CD4-positive, alpha-beta T cell treated with Interleukin-17A for 1 hour (primary cell): ENCODE measurements at regions not wholly inside any gene's neighbourhood (a gene's known extent, or its start where the extent isn't known, plus 50 kb on each side); places are given as distances from the start of the nearest gene placed in this dataset.

ENCODE experiments used
- DNase-seq: peaks from one replicate; pipeline ENCODE4 v3.0.0-alpha.2; 2020

GRCh38 chr10:113259576-113260226 lies 293.2 kb upstream of the HABP2 start:
- no peak for DNase-seq

GRCh38 chr10:113261161-113261560 lies 291.7 kb upstream of the HABP2 start:
- no peak for DNase-seq

GRCh38 chr10:113261611-113262091 lies 291.2 kb upstream of the HABP2 start:
- DNase-seq, result no peak

- DNase-seq, result no peak
Observed at GRCh38 chr10:113263056-113263455, 289.8 kb upstream of the HABP2 start.

GRCh38 chr10:113264333-113265131 lies 288.3 kb upstream of the HABP2 start:
- DNase-seq, result no peak

GRCh38 chr10:113266147-113266546 lies 286.7 kb upstream of the HABP2 start:
- no peak for DNase-seq

GRCh38 chr10:113267619-113268562 lies 285.0 kb upstream of the HABP2 start:
- DNase-seq, result no peak

- no peak for DNase-seq
Observed at GRCh38 chr10:113269333-113269732, 283.5 kb upstream of the HABP2 start.

GRCh38 chr10:113272511-113272910 lies 280.3 kb upstream of the HABP2 start:
- DNase-seq, result no peak

GRCh38 chr10:113273181-113274163 lies 279.4 kb upstream of the HABP2 start:
- DNase-seq, result peak; percentile 4

GRCh38 chr10:113274176-113274829 lies 278.6 kb upstream of the HABP2 start:
- DNase-seq, result no peak

GRCh38 chr10:113278221-113278620 lies 274.6 kb upstream of the HABP2 start:
- no peak for DNase-seq

GRCh38 chr10:113278664-113279063 lies 274.2 kb upstream of the HABP2 start:
- no peak for DNase-seq

- no peak for DNase-seq
Observed at GRCh38 chr10:113279262-113279661, 273.6 kb upstream of the HABP2 start.

- no peak for DNase-seq
Observed at GRCh38 chr10:113282564-113282963, 270.3 kb upstream of the HABP2 start.

- no peak for DNase-seq
Observed at GRCh38 chr10:113283189-113283588, 269.7 kb upstream of the HABP2 start.

- DNase-seq, result no peak
Observed at GRCh38 chr10:113284635-113285034, 268.2 kb upstream of the HABP2 start.

- no peak for DNase-seq
Observed at GRCh38 chr10:113285305-113285704, 267.5 kb upstream of the HABP2 start.

- no peak for DNase-seq
Observed at GRCh38 chr10:113287592-113287991, 265.3 kb upstream of the HABP2 start.

- no peak for DNase-seq
Observed at GRCh38 chr10:113290137-113290536, 262.7 kb upstream of the HABP2 start.

GRCh38 chr10:113291413-113291812 lies 261.4 kb upstream of the HABP2 start:
- DNase-seq, result no peak
